ENCODE measurements at regions not wholly inside any gene's neighbourhood (a gene's known extent, or its start where the extent isn't known, plus 50 kb on each side); places are given as distances from the start of the nearest gene placed in this dataset.
A peak's percentile ranks its signal among the peaks of the same experiment; 100 is the strongest.

- Histone ChIP-seq H3K18ac (ENCODE audit: low read length) (no peak overlapping the region), H3K36me3 (ENCODE audit: control insufficient read depth, insufficient read depth, low read length) (no peaks in the 10 kb centered on the region), H3K27me3 (ENCODE audit: insufficient read depth, low read length, poor library complexity) (no peaks in the 10 kb centered on the region), H2BK5ac (ENCODE audit: low read length) (no peak overlapping the region), H3K9ac (ENCODE audit: low read length) (no peak overlapping the region), H2BK15ac (replicated peaks; ENCODE audit: low read depth) (no peak overlapping the region), H3K4ac (ENCODE audit: low read depth, low read length) (no peak overlapping the region), H3K79me2 (ENCODE audit: control insufficient read depth, insufficient read depth, low read length) (no peaks in the 10 kb centered on the region), H3K23ac (ENCODE audit: low read length) (no peak overlapping the region), H4K5ac (ENCODE audit: low read length) (no peak overlapping the region), H3K4me3 (ENCODE audit: low read length) (no peak overlapping the region), H3K56ac (ENCODE audit: low read length) (no peak overlapping the region), H3K4me2 (ENCODE audit: low read length) (no peak overlapping the region), H2AK5ac (ENCODE audit: low read length) (no peak overlapping the region), H3K79me1 (ENCODE audit: low read length) (no peaks in the 10 kb centered on the region), H3K27ac (ENCODE audit: low read depth, low read length) (no peak overlapping the region), H3K4me1 (ENCODE audit: control insufficient read depth, low read depth, low read length) (no peaks in the 10 kb centered on the region), H2BK120ac (ENCODE audit: low read depth, low read length) (no peak overlapping the region), H4K8ac (ENCODE audit: low read depth, low read length) (no peak overlapping the region)
- no peak for DNase-seq
- WGBS (ENCODE audit: extremely low coverage, insufficient coverage, low lambda C conversion rate), result no CpG with 5 or more reads among the region's 1 CpG
Observed at GRCh38 chrX:38993500-38993899, 192.2 kb downstream of the MID1IP1 start.

- H3K4ac ChIP-seq (ENCODE audit: low read depth, low read length), result no peak overlapping the region
- no peak overlapping the region for H3K23ac ChIP-seq (ENCODE audit: low read length)
- H3K27ac ChIP-seq (ENCODE audit: low read depth, low read length), result no peak overlapping the region
- H3K79me2 ChIP-seq (ENCODE audit: control insufficient read depth, insufficient read depth, low read length), result no peaks in the 10 kb centered on the region
- WGBS (ENCODE audit: extremely low coverage, insufficient coverage, low lambda C conversion rate), result no CpG with 5 or more reads among the region's 2 CpGs
- H2BK15ac ChIP-seq (replicated peaks; ENCODE audit: low read depth), result no peak overlapping the region
- no peak for DNase-seq
- no peak overlapping the region for H3K4me3 ChIP-seq (ENCODE audit: low read length)
- no peaks in the 10 kb centered on the region for H3K4me1 ChIP-seq (ENCODE audit: control insufficient read depth, low read depth, low read length)
- no peak overlapping the region for H3K4me2 ChIP-seq (ENCODE audit: low read length)
- no peak overlapping the region for H3K56ac ChIP-seq (ENCODE audit: low read length)
- no peak overlapping the region for H2AK5ac ChIP-seq (ENCODE audit: low read length)
- H3K9ac ChIP-seq (ENCODE audit: low read length), result no peak overlapping the region
- no peak overlapping the region for H2BK5ac ChIP-seq (ENCODE audit: low read length)
- H4K5ac ChIP-seq (ENCODE audit: low read length), result no peak overlapping the region
- no peak overlapping the region for H3K18ac ChIP-seq (ENCODE audit: low read length)
- H2BK120ac ChIP-seq (ENCODE audit: low read depth, low read length), result no peak overlapping the region
- H4K8ac ChIP-seq (ENCODE audit: low read depth, low read length), result no peak overlapping the region
- no peaks in the 10 kb centered on the region for H3K79me1 ChIP-seq (ENCODE audit: low read length)
- H3K36me3 ChIP-seq (ENCODE audit: control insufficient read depth, insufficient read depth, low read length), result no peaks in the 10 kb centered on the region
- no peaks in the 10 kb centered on the region for H3K27me3 ChIP-seq (ENCODE audit: insufficient read depth, low read length, poor library complexity)
Observed at GRCh38 chrX:38999099-38999498, 197.8 kb downstream of the MID1IP1 start.

GRCh38 chrX:38999967-39000745 lies 198.9 kb downstream of the MID1IP1 start:
- H4K8ac ChIP-seq (ENCODE audit: low read depth, low read length), result no peak overlapping the region
- H3K4ac ChIP-seq (ENCODE audit: low read depth, low read length), result no peak overlapping the region
- WGBS (ENCODE audit: extremely low coverage, insufficient coverage, low lambda C conversion rate), result no CpG with 5 or more reads among the region's 2 CpGs

GRCh38 chrX:39000802-39001201 lies 199.5 kb downstream of the MID1IP1 start:
- Histone ChIP-seq H2BK5ac (ENCODE audit: low read length) (no peak overlapping the region), H3K4me1 (ENCODE audit: control insufficient read depth, low read depth, low read length) (no peaks in the 10 kb centered on the region), H4K8ac (ENCODE audit: low read depth, low read length) (no peak overlapping the region), H3K23ac (ENCODE audit: low read length) (no peak overlapping the region), H3K4me3 (ENCODE audit: low read length) (no peak overlapping the region), H2BK15ac (replicated peaks; ENCODE audit: low read depth) (no peak overlapping the region), H3K4me2 (ENCODE audit: low read length) (no peak overlapping the region), H3K27ac (ENCODE audit: low read depth, low read length) (no peak overlapping the region), H3K4ac (ENCODE audit: low read depth, low read length) (no peak overlapping the region), H3K79me2 (ENCODE audit: control insufficient read depth, insufficient read depth, low read length) (no peaks in the 10 kb centered on the region), H3K36me3 (ENCODE audit: control insufficient read depth, insufficient read depth, low read length) (no peaks in the 10 kb centered on the region), H3K27me3 (ENCODE audit: insufficient read depth, low read length, poor library complexity) (no peaks in the 10 kb centered on the region), H2BK120ac (ENCODE audit: low read depth, low read length) (no peak overlapping the region), H4K5ac (ENCODE audit: low read length) (no peak overlapping the region), H2AK5ac (ENCODE audit: low read length) (no peak overlapping the region), H3K18ac (ENCODE audit: low read length) (no peak overlapping the region), H3K56ac (ENCODE audit: low read length) (no peak overlapping the region), H3K9ac (ENCODE audit: low read length) (no peak overlapping the region), H3K79me1 (ENCODE audit: low read length) (no peaks in the 10 kb centered on the region)
- no peak for DNase-seq
- no CpG with 5 or more reads among the region's 1 CpG for WGBS (ENCODE audit: extremely low coverage, insufficient coverage, low lambda C conversion rate)

More at GRCh38 chrX:38999967-39000745, 198.9 kb downstream of the MID1IP1 start:
- H3K27me3 ChIP-seq (ENCODE audit: insufficient read depth, low read length, poor library complexity), result no peaks in the 10 kb centered on the region
- H3K4me1 ChIP-seq (ENCODE audit: control insufficient read depth, low read depth, low read length), result no peaks in the 10 kb centered on the region
- H4K5ac ChIP-seq (ENCODE audit: low read length), result no peak overlapping the region
- H3K56ac ChIP-seq (ENCODE audit: low read length), result no peak overlapping the region
- H2BK15ac ChIP-seq (replicated peaks; ENCODE audit: low read depth), result no peak overlapping the region
- no peak overlapping the region for H3K9ac ChIP-seq (ENCODE audit: low read length)
- no peak overlapping the region for H3K4me3 ChIP-seq (ENCODE audit: low read length)
- no peak overlapping the region for H3K27ac ChIP-seq (ENCODE audit: low read depth, low read length)
- H3K79me2 ChIP-seq (ENCODE audit: control insufficient read depth, insufficient read depth, low read length), result no peaks in the 10 kb centered on the region
- H2BK120ac ChIP-seq (ENCODE audit: low read depth, low read length), result no peak overlapping the region
- H3K4me2 ChIP-seq (ENCODE audit: low read length), result no peak overlapping the region
- H2BK5ac ChIP-seq (ENCODE audit: low read length), result no peak overlapping the region
- H3K23ac ChIP-seq (ENCODE audit: low read length), result no peak overlapping the region
- DNase-seq, result peak; percentile 28
- H3K79me1 ChIP-seq (ENCODE audit: low read length), result no peaks in the 10 kb centered on the region
- no peak overlapping the region for H2AK5ac ChIP-seq (ENCODE audit: low read length)
- no peak overlapping the region for H3K18ac ChIP-seq (ENCODE audit: low read length)
- H3K36me3 ChIP-seq (ENCODE audit: control insufficient read depth, insufficient read depth, low read length), result no peaks in the 10 kb centered on the region

- H3K4me3 ChIP-seq (ENCODE audit: low read length), result no peak overlapping the region
- H3K36me3 ChIP-seq (ENCODE audit: control insufficient read depth, insufficient read depth, low read length), result no peaks in the 10 kb centered on the region
- H4K8ac ChIP-seq (ENCODE audit: low read depth, low read length), result no peak overlapping the region
- H2BK120ac ChIP-seq (ENCODE audit: low read depth, low read length), result no peak overlapping the region
- no peak overlapping the region for H2BK5ac ChIP-seq (ENCODE audit: low read length)
- no peak overlapping the region for H2BK15ac ChIP-seq (replicated peaks; ENCODE audit: low read depth)
- WGBS (ENCODE audit: extremely low coverage, insufficient coverage, low lambda C conversion rate), result no CpG with 5 or more reads among the region's 1 CpG
- H3K4me1 ChIP-seq (ENCODE audit: control insufficient read depth, low read depth, low read length), result no peaks in the 10 kb centered on the region
- H3K4me2 ChIP-seq (ENCODE audit: low read length), result no peak overlapping the region
- H3K79me2 ChIP-seq (ENCODE audit: control insufficient read depth, insufficient read depth, low read length), result no peaks in the 10 kb centered on the region
- peak; percentile 22 for DNase-seq
- no peak overlapping the region for H3K9ac ChIP-seq (ENCODE audit: low read length)
- H3K27me3 ChIP-seq (ENCODE audit: insufficient read depth, low read length, poor library complexity), result no peaks in the 10 kb centered on the region
- no peak overlapping the region for H3K56ac ChIP-seq (ENCODE audit: low read length)
- no peaks in the 10 kb centered on the region for H3K79me1 ChIP-seq (ENCODE audit: low read length)
- no peak overlapping the region for H3K18ac ChIP-seq (ENCODE audit: low read length)
- no peak overlapping the region for H3K27ac ChIP-seq (ENCODE audit: low read depth, low read length)
- no peak overlapping the region for H3K23ac ChIP-seq (ENCODE audit: low read length)
- H4K5ac ChIP-seq (ENCODE audit: low read length), result no peak overlapping the region
- no peak overlapping the region for H3K4ac ChIP-seq (ENCODE audit: low read depth, low read length)
- H2AK5ac ChIP-seq (ENCODE audit: low read length), result no peak overlapping the region
Observed at GRCh38 chrX:39002466-39002865, 201.2 kb downstream of the MID1IP1 start.

GRCh38 chrX:39008549-39008948 lies 207.3 kb downstream of the MID1IP1 start:
- no CpG with 5 or more reads among the region's 4 CpGs for WGBS (ENCODE audit: extremely low coverage, insufficient coverage, low lambda C conversion rate)

More at GRCh38 chrX:39008549-39008948, 207.3 kb downstream of the MID1IP1 start:
- Histone ChIP-seq H3K36me3 (ENCODE audit: control insufficient read depth, insufficient read depth, low read length) (no peaks in the 10 kb centered on the region), H3K23ac (ENCODE audit: low read length) (no peak overlapping the region), H2AK5ac (ENCODE audit: low read length) (no peak overlapping the region), H2BK120ac (ENCODE audit: low read depth, low read length) (no peak overlapping the region), H4K5ac (ENCODE audit: low read length) (no peak overlapping the region), H3K18ac (ENCODE audit: low read length) (no peak overlapping the region), H3K9ac (ENCODE audit: low read length) (no peak overlapping the region), H3K27me3 (ENCODE audit: insufficient read depth, low read length, poor library complexity) (no peaks in the 10 kb centered on the region), H2BK15ac (replicated peaks; ENCODE audit: low read depth) (no peak overlapping the region), H3K4me3 (ENCODE audit: low read length) (no peak overlapping the region), H3K4me2 (ENCODE audit: low read length) (no peak overlapping the region), H4K8ac (ENCODE audit: low read depth, low read length) (no peak overlapping the region), H2BK5ac (ENCODE audit: low read length) (no peak overlapping the region), H3K4ac (ENCODE audit: low read depth, low read length) (no peak overlapping the region), H3K4me1 (ENCODE audit: control insufficient read depth, low read depth, low read length) (peaks cover 2% of the 10 kb centered on the region), H3K79me1 (ENCODE audit: low read length) (no peaks in the 10 kb centered on the region), H3K56ac (ENCODE audit: low read length) (no peak overlapping the region), H3K27ac (ENCODE audit: low read depth, low read length) (no peak overlapping the region), H3K79me2 (ENCODE audit: control insufficient read depth, insufficient read depth, low read length) (no peaks in the 10 kb centered on the region)
- DNase-seq, result no peak
